CD4-positive, alpha-beta T cell treated with Interleukin-6 for 4 hours (primary cell): ENCODE measurements at regions not wholly inside any gene's neighbourhood (a gene's known extent, or its start where the extent isn't known, plus 50 kb on each side); places are given as distances from the start of the nearest gene placed in this dataset.
"Not testable (repeated sequence)": the region's sequence is repeated elsewhere in the genome, so short reads cannot be mapped to it uniquely, and the experiment has no call there.

ENCODE experiments used
- DNase-seq: peaks from one replicate; pipeline ENCODE4 v3.0.0-alpha.2; 2020; ENCODE audit warnings: mixed read lengths

- DNase-seq = no peak
Measured at GRCh38 chr1:182003953-182004586, 57.4 kb downstream of the ZNF648 start.

GRCh38 chr1:182003025-182003725 is 58.3 kb downstream of the ZNF648 start:
- no peak for DNase-seq

GRCh38 chr1:182002570-182002969 is 58.9 kb downstream of the ZNF648 start:
- DNase-seq = no peak

GRCh38 chr1:181998858-181999257 is 62.7 kb downstream of the ZNF648 start:
- no peak for DNase-seq

- no peak for DNase-seq
Measured at GRCh38 chr1:181992072-181992471, 69.4 kb downstream of the ZNF648 start.

- no peak for DNase-seq
Measured at GRCh38 chr1:181990728-181991127, 70.8 kb downstream of the ZNF648 start.

- DNase-seq = no peak
Measured at GRCh38 chr1:181989261-181989920, 72.1 kb downstream of the ZNF648 start.

- no peak for DNase-seq
Measured at GRCh38 chr1:181987996-181988395, 73.5 kb downstream of the ZNF648 start.

- DNase-seq = no peak
Measured at GRCh38 chr1:181987334-181987895, 74.1 kb downstream of the ZNF648 start.

- DNase-seq = no peak
Measured at GRCh38 chr1:181986907-181987305, 74.6 kb downstream of the ZNF648 start.

- no peak for DNase-seq
Measured at GRCh38 chr1:181985936-181986906, 75.3 kb downstream of the ZNF648 start.

- no peak for DNase-seq
Measured at GRCh38 chr1:181985281-181985680, 76.2 kb downstream of the ZNF648 start.

GRCh38 chr1:181984006-181984405 is 77.5 kb downstream of the ZNF648 start:
- no peak for DNase-seq

- no peak for DNase-seq
Measured at GRCh38 chr1:181981821-181982220, 79.7 kb downstream of the ZNF648 start.

- no peak for DNase-seq
Measured at GRCh38 chr1:181972256-181972655, 89.3 kb downstream of the ZNF648 start.

- DNase-seq = no peak
Measured at GRCh38 chr1:181971424-181971823, 90.1 kb downstream of the ZNF648 start.

GRCh38 chr1:181969902-181970301 is 91.6 kb downstream of the ZNF648 start:
- no peak for DNase-seq

GRCh38 chr1:181954696-181955095 is 106.8 kb downstream of the ZNF648 start:
- DNase-seq = not testable (repeated sequence)

GRCh38 chr1:181954178-181954577 is 107.3 kb downstream of the ZNF648 start:
- DNase-seq = not testable (repeated sequence)

- no peak for DNase-seq
Measured at GRCh38 chr1:181953596-181953995, 107.9 kb downstream of the ZNF648 start.

- DNase-seq = no peak
Measured at GRCh38 chr1:181951213-181951612, 110.3 kb downstream of the ZNF648 start.

- DNase-seq = no peak
Measured at GRCh38 chr1:181949500-181949899, 112.0 kb downstream of the ZNF648 start.

GRCh38 chr1:181948372-181948771 is 113.1 kb downstream of the ZNF648 start:
- no peak for DNase-seq
